Right lobe of liver (tissue), 4 donors: ENCODE measurements at regions not wholly inside any gene's neighbourhood (a gene's known extent, or its start where the extent isn't known, plus 50 kb on each side); places are given as distances from the start of the nearest gene placed in this dataset.

Experiments used
- POLR2A ChIP-seq: fragments of 450-650 bp; IDR thresholded peaks from one replicate; pipeline ENCODE4 v1.6.1; 2017; ENCODE audit warnings: antibody characterized with exemption, mild to moderate bottlenecking
- TF ChIP-seq, protein P1 (sequence below), 4 donors: fragments of 200-600 bp in 3 of 4; fragments of 450-650 bp in 1 of 4; IDR thresholded peaks; one replicate each; pipeline versions ENCODE4 v1.5.1 to v1.8.0; 2016 to 2022; ENCODE audit warnings: antibody characterized with exemption in 4 of 4, mild to moderate bottlenecking in 2 of 4
- donor health status: DM: no; HTN: no; CAD: no.
- donor health status: DM: no; HTN: no; CAD: no.
- donor health status: DM: no; HTN: yes; CAD: no.

DNA sequence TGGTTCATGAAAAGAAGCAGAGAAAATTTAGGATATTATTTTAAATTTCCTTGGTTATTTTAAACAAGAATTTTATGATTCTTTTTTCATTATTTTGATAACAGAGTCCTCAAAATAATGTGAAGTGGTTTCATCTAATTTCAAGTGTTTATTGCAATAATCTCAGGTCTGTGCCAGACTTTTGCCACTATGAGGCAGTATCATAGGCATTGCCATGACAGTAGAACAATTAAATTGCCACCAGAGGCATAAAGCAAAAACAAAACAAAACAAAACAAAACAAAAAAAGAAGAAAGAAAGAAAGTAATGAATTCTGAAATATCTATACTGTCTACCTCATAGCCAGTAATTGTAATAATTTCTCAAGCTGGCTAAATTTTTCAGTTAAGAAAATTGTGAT is 739.2 kb downstream of the KCTD8 start:
- TF ChIP-seq, protein P1, sequence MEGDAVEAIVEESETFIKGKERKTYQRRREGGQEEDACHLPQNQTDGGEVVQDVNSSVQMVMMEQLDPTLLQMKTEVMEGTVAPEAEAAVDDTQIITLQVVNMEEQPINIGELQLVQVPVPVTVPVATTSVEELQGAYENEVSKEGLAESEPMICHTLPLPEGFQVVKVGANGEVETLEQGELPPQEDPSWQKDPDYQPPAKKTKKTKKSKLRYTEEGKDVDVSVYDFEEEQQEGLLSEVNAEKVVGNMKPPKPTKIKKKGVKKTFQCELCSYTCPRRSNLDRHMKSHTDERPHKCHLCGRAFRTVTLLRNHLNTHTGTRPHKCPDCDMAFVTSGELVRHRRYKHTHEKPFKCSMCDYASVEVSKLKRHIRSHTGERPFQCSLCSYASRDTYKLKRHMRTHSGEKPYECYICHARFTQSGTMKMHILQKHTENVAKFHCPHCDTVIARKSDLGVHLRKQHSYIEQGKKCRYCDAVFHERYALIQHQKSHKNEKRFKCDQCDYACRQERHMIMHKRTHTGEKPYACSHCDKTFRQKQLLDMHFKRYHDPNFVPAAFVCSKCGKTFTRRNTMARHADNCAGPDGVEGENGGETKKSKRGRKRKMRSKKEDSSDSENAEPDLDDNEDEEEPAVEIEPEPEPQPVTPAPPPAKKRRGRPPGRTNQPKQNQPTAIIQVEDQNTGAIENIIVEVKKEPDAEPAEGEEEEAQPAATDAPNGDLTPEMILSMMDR (IDR thresholded peaks at IDR 0.05), result no peak
- no peak for TF ChIP-seq POLR2A
